ENCODE measurements at regions not wholly inside any gene's neighbourhood (a gene's known extent, or its start where the extent isn't known, plus 50 kb on each side); places are given as distances from the start of the nearest gene placed in this dataset.
A peak's percentile ranks its signal among the peaks of the same experiment; 100 is the strongest.

GRCh38 chr1:2861988-2862813, 60.7 kb upstream of the TTC34 start:
- Histone ChIP-seq H3K36me3 (no peaks in the 10 kb centered on the region), H3K9me3 (no peaks in the 10 kb centered on the region), H3K27me3 (peaks cover 0 to 7% (median under 1%) of the 10 kb centered on the region in 4 donors), H3K27ac (no peak overlapping the region), H3K4me3 (no peak overlapping the region), H3K4me1 (peaks cover 0 to 4% (median 0%) of the 10 kb centered on the region in 4 donors)
- ATAC-seq (ENCODE audit: low FRiP score in 2 of 2) (no peak), DNase-seq (peak in 1 of 2 donors; percentile 54)
- no peak for TF ChIP-seq EP300 (IDR thresholded peaks at IDR 0.05)
- TF ChIP-seq CTCF (IDR thresholded peaks at IDR 0.05): no peak
- no peak for TF ChIP-seq POLR2A (IDR thresholded peaks at IDR 0.05)
- TF ChIP-seq POLR2AphosphoS5 (IDR thresholded peaks at IDR 0.05): no peak
- WGBS, 2 donors: 72 to 76% methylated on average over 14 to 34 of the region's 35 CpGs

GRCh38 chr1:2862814-2863647, 61.5 kb upstream of the TTC34 start:
- ATAC-seq (ENCODE audit: low FRiP score in 2 of 2): peak in 1 of 2 donors; percentile 9
- Histone ChIP-seq H3K27me3 (peaks cover 0 to 7% (median under 1%) of the 10 kb centered on the region in 4 donors), H3K9me3 (no peaks in the 10 kb centered on the region), H3K27ac (no peak overlapping the region), H3K36me3 (no peaks in the 10 kb centered on the region), H3K4me1 (peaks cover 0 to 4% (median 0%) of the 10 kb centered on the region in 4 donors), H3K4me3 (no peak overlapping the region)
- peak in 1 of 2 donors; percentile 53 for DNase-seq
- TF ChIP-seq CTCF (IDR thresholded peaks at IDR 0.05) (no peak), EP300 (IDR thresholded peaks at IDR 0.05) (no peak), POLR2AphosphoS5 (IDR thresholded peaks at IDR 0.05) (no peak), POLR2A (IDR thresholded peaks at IDR 0.05) (no peak)
- 80 to 81% methylated on average over 12 to 16 of the region's 22 CpGs for WGBS, 2 donors

- ATAC-seq (ENCODE audit: low FRiP score in 2 of 2): no peak
- TF ChIP-seq POLR2AphosphoS5 (IDR thresholded peaks at IDR 0.05): no peak
- Histone ChIP-seq H3K27ac (no peak overlapping the region), H3K4me1 (peaks cover 0 to 4% (median 0%) of the 10 kb centered on the region in 4 donors), H3K27me3 (peaks cover 0 to 7% (median under 1%) of the 10 kb centered on the region in 4 donors), H3K36me3 (no peaks in the 10 kb centered on the region), H3K9me3 (no peaks in the 10 kb centered on the region), H3K4me3 (no peak overlapping the region)
- DNase-seq: peak in 1 of 2 donors; percentile 71
- WGBS, 2 donors: 12 to 16% methylated on average over 6 to 12 of the region's 12 CpGs
These were observed 62.1 kb upstream of the TTC34 start for GRCh38 chr1:2863648-2863963.

GRCh38 chr1:2864203-2864905, 62.9 kb upstream of the TTC34 start:
- peaks cover 0 to 7% (median under 1%) of the 10 kb centered on the region in 4 donors for H3K27me3 ChIP-seq
- DNase-seq: peak in 1 of 2 donors; percentile 63
- TF ChIP-seq POLR2AphosphoS5 (IDR thresholded peaks at IDR 0.05) (no peak), POLR2A (IDR thresholded peaks at IDR 0.05) (no peak), EP300 (IDR thresholded peaks at IDR 0.05) (no peak), CTCF (IDR thresholded peaks at IDR 0.05) (no peak)
- no peak for ATAC-seq (ENCODE audit: low FRiP score in 2 of 2)
- peaks cover 0 to 4% (median 0%) of the 10 kb centered on the region in 4 donors for H3K4me1 ChIP-seq
- 44 to 77% methylated on average over 6 to 19 of the region's 29 CpGs for WGBS, 2 donors
- H3K27ac ChIP-seq: no peak overlapping the region
- H3K4me3 ChIP-seq: no peak overlapping the region
- no peaks in the 10 kb centered on the region for H3K9me3 ChIP-seq
- H3K36me3 ChIP-seq: no peaks in the 10 kb centered on the region

GRCh38 chr1:2865000-2865399, 63.5 kb upstream of the TTC34 start:
- DNase-seq: peak in 1 of 2 donors; percentile 37
- Histone ChIP-seq H3K9me3 (peaks cover 0 to 1% (median 0%) of the 10 kb centered on the region in 4 donors), H3K27ac (no peak overlapping the region), H3K4me1 (peaks cover 0 to 4% (median 0%) of the 10 kb centered on the region in 4 donors), H3K27me3 (peaks cover 0 to 7% (median under 1%) of the 10 kb centered on the region in 4 donors), H3K36me3 (no peaks in the 10 kb centered on the region), H3K4me3 (no peak overlapping the region)
- WGBS, 2 donors: 90 to 100% methylated on average over 2 to 9 of the region's 9 CpGs
- TF ChIP-seq CTCF (IDR thresholded peaks at IDR 0.05) (no peak), POLR2AphosphoS5 (IDR thresholded peaks at IDR 0.05) (no peak), EP300 (IDR thresholded peaks at IDR 0.05) (no peak), POLR2A (IDR thresholded peaks at IDR 0.05) (no peak)
- ATAC-seq (ENCODE audit: low FRiP score in 2 of 2): no peak

Measured in upper lobe of left lung (tissue), 6 donors.